ENCODE measurements at regions not wholly inside any gene's neighbourhood (a gene's known extent, or its start where the extent isn't known, plus 50 kb on each side); places are given as distances from the start of the nearest gene placed in this dataset.
A peak's percentile ranks its signal among the peaks of the same experiment; 100 is the strongest.

DNA sequence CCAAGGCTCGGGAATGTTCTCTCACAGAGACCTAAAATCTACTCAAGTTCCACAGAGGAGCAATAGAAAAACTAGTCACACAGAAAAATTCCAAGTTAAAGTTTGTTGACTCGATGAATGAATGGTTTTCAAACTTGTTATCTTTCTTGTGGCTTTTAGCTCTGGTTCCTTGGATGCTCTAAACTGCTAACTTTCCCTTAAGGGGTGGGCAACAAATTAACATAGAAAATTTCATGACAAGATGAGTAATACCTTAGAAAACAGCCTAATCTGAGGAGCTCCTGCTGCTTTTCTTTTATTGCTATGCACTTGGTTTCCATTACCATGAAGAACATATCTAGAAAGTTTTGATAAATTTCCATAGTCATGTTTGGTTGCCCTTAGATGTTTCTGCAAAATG is 100.2 kb upstream of the CCDC112 start:
- H3K4me3 ChIP-seq (ENCODE audit: low read depth, low read length), result no peak overlapping the region
- TF ChIP-seq, protein P1, sequence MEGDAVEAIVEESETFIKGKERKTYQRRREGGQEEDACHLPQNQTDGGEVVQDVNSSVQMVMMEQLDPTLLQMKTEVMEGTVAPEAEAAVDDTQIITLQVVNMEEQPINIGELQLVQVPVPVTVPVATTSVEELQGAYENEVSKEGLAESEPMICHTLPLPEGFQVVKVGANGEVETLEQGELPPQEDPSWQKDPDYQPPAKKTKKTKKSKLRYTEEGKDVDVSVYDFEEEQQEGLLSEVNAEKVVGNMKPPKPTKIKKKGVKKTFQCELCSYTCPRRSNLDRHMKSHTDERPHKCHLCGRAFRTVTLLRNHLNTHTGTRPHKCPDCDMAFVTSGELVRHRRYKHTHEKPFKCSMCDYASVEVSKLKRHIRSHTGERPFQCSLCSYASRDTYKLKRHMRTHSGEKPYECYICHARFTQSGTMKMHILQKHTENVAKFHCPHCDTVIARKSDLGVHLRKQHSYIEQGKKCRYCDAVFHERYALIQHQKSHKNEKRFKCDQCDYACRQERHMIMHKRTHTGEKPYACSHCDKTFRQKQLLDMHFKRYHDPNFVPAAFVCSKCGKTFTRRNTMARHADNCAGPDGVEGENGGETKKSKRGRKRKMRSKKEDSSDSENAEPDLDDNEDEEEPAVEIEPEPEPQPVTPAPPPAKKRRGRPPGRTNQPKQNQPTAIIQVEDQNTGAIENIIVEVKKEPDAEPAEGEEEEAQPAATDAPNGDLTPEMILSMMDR (IDR thresholded peaks at IDR 0.05; ENCODE audit: insufficient read depth, low read depth, low read length), result no peak
- peak; percentile 33 for DNase-seq (ENCODE audit: low read depth)

DNA sequence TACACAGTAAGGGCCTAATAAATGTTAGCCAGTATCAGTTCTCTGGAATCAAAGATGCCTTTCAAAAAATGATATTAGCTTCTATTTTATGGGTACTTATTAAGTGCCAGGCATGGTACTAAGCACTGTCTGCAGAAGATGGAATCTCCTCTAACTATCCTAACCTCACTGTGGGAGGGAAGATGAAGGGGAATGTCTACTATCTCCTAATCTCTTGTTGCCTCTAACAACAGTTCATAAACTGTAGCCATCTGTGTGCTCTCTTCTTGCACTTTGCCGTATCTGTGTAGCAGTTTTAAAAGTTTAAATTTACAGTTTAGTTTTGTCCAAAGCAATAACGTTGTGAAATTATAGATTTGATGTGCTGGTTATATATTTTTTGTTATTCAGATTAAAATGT is 99.6 kb upstream of the CCDC112 start:
- H3K4me3 ChIP-seq (ENCODE audit: low read depth, low read length), result no peak overlapping the region
- peak; percentile 85 for DNase-seq (ENCODE audit: low read depth)
- TF ChIP-seq, protein P1 (IDR thresholded peaks at IDR 0.05; ENCODE audit: insufficient read depth, low read depth, low read length), result no peak

DNA sequence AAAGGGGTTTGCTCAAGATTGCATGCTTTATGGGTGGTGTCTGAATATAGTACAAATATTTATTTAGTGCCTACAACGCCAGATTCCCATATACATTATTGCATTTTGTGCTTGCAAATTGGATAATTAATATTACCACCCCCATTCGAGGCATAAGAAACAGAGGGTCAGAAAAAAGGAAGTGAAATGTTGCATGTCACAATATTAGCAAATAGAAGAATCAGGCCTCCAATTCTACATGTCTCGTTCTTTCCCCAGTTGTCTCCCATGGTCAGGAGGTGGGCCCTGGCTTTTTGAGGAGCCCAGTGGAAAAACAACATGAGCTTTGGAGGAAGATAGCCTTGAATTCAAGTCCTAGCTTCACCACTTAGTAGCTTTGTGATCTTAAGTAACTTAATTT is 98.1 kb upstream of the CCDC112 start:
- TF ChIP-seq, protein P1 (IDR thresholded peaks at IDR 0.05; ENCODE audit: insufficient read depth, low read depth, low read length), result no peak
- no peak overlapping the region for H3K4me3 ChIP-seq (ENCODE audit: low read depth, low read length)
- DNase-seq (ENCODE audit: low read depth), result no peak

DNA sequence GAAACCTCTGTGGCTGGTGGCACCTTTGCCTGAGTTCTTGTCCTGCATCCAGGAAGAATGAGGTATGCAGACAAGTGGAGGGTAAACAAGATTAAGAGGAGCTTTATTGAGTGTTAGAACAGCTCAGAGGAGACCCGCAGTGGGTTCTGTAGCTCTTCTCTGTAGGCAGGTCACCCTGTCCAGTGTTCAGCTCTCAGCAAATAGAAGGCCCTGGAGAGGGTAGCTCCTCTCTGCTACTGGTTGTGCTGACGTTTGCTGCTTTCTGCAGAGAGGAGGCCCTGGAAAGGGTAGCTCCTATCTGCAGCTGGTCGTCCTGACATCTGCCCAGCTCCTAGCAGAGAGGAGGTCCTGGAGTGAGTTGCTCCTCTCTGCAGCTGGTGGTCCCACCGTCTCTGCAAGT is 96.8 kb upstream of the CCDC112 start:
- no peak for DNase-seq (ENCODE audit: low read depth)
- H3K4me3 ChIP-seq (ENCODE audit: low read depth, low read length), result no peak overlapping the region
- TF ChIP-seq, protein P1 (IDR thresholded peaks at IDR 0.05; ENCODE audit: insufficient read depth, low read depth, low read length), result no peak

DNA sequence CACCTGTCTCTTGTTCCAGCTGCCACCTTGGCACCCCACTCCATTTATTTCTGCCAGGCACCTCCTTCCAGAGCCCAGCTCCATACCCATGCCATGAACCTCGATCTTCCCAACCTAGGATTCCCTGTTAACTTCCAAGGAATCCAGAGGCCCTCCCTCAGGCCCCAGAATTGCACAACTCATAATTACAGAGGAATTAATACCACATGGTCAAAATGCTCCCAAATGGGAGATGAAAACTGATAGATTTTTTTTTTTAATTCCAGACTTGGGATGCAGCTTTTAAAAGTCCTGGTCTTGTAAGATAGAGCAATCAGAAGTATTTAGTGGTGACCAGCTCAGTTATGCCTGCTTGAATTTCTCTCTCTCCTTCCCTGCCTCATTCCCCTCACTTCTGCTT is 96.2 kb upstream of the CCDC112 start:
- TF ChIP-seq, protein P1 (IDR thresholded peaks at IDR 0.05; ENCODE audit: insufficient read depth, low read depth, low read length), result no peak
- peak; percentile 49 for DNase-seq (ENCODE audit: low read depth)
- no peak overlapping the region for H3K4me3 ChIP-seq (ENCODE audit: low read depth, low read length)

DNA sequence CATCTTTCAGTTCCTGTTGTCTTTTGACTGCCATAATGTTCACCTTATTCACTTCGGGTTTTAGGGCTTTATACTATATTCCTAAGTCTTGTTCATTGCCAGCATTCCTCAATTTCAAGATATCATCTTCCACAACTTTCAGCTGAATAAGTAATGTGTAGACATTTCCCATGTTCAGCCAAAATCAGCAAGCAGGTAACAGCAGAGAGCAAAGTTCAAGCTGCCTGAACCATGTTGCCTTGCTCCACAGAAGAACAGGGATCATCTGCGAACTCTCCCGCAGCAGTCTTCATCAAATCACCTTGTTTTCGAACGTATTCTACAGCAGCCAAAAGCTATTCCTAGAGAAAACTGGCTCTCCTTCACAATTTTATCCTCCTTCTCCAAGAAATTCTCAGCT is 95.3 kb upstream of the CCDC112 start:
- TF ChIP-seq, protein P1 (IDR thresholded peaks at IDR 0.05; ENCODE audit: insufficient read depth, low read depth, low read length), result no peak
- no peak for DNase-seq (ENCODE audit: low read depth)
- H3K4me3 ChIP-seq (ENCODE audit: low read depth, low read length), result no peak overlapping the region

DNA sequence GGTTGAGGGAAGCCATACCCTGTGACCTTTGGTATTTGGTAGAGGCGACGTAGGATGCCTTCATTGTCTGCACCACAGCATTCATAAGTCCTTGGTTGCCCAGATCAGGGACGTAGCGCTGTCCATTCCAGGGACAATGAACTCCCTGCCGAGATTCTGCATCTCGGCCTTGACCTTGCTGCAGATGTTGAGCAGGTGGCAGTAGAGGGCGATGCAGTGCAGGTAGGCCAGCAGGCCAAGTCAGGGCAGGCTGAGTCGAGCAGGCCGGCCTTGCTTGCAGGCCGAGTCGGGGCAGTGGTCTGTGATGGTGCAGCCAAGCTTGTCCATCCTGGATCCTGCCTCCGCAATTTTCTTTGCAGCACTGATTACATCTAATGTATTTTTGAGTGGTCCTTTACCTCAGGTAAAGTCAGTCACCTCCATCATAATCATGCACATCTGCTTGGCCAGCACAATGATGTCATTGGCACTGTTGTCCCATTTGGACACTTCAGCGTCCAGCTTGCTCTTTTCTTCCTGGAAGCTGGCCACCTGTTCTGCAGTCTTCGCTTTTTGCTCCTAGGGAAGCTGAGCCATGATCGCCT is 93.4 kb upstream of the CCDC112 start:
- no peak for DNase-seq (ENCODE audit: low read depth)

More for the DNA sequence above, 93.4 kb upstream of the CCDC112 start:
- no peak overlapping the region for H3K4me3 ChIP-seq (ENCODE audit: low read depth, low read length)
- TF ChIP-seq, protein P1 (IDR thresholded peaks at IDR 0.05; ENCODE audit: insufficient read depth, low read depth, low read length), result no peak

Measured in fibroblast of villous mesenchyme (primary cell).